CD4-positive, alpha-beta T cell (primary cell): ENCODE measurements at regions not wholly inside any gene's neighbourhood (a gene's known extent, or its start where the extent isn't known, plus 50 kb on each side); places are given as distances from the start of the nearest gene placed in this dataset.

ENCODE experiments used
- ATAC-seq: fragments of 200-7000 bp; cut with Tn5 transposase; one replicate; pipeline ENCODE4 v1.10.0; 2022; ENCODE audit warnings: mild to moderate bottlenecking; ENCODE audit not compliant: poor library complexity
- CTCF ChIA-PET: fragments of 350-600 bp; sonication (Branson Sonifier 250); formaldehyde crosslinking; loops from one replicate; lab custom pipeline; 2021; ENCODE audit warnings: antibody characterized with exemption, inconsistent platforms; lab: Charles Lee
- POLR2A ChIA-PET: fragments of 350-600 bp; sonication (Branson Sonifier 250); formaldehyde crosslinking; loops from one replicate; lab custom pipeline; 2021; ENCODE audit warnings: antibody characterized with exemption, inconsistent platforms; lab: Charles Lee
- DNase-seq, 14 experiments: peaks; one replicate each; pipeline ENCODE4 v3.0.0-alpha.2; 2013 to 2020; ENCODE audit warnings: mixed read lengths in 2 of 14
- H3K27ac ChIP-seq, 2 donors: one replicate each; pipeline versions ENCODE4 v1.5.1 to v1.7.0; 2013; ENCODE audit warnings: low read length in 2 of 2, low read depth in 1 of 2, mild to moderate bottlenecking in 1 of 2
- H3K27me3 ChIP-seq, 2 experiments: 1 replicate in 1 of 2; 2 replicates in 1 of 2; pipeline versions ENCODE4 v1.6.1 to v1.7.0; 2013; ENCODE audit warnings: low read length in 2 of 2, control low read depth in 1 of 2, mild to moderate bottlenecking in 1 of 2, moderate library complexity in 1 of 2; ENCODE audit not compliant: insufficient read depth in 2 of 2, control insufficient read depth in 1 of 2
- H3K36me3 ChIP-seq: one replicate; pipeline ENCODE4 v1.6.1; 2013; ENCODE audit warnings: low read length, control low read depth; ENCODE audit not compliant: insufficient read depth
- H3K4me1 ChIP-seq: one replicate; pipeline ENCODE4 v1.6.1; 2013; ENCODE audit warnings: low read length, control low read depth; ENCODE audit not compliant: insufficient read depth
- H3K4me3 ChIP-seq: one replicate; pipeline ENCODE4 v1.5.1; 2013; ENCODE audit warnings: mild to moderate bottlenecking, low read length, moderate library complexity
- H3K9me3 ChIP-seq, 2 experiments: 1 replicate in 1 of 2; 2 replicates in 1 of 2; pipeline versions ENCODE4 v1.6.1 to v1.7.0; 2013; ENCODE audit warnings: low read length in 2 of 2, mild to moderate bottlenecking in 2 of 2, control low read depth in 1 of 2, moderate library complexity in 1 of 2; ENCODE audit not compliant: control insufficient read depth in 1 of 2, insufficient read depth in 1 of 2
- H3K27ac Mint-ChIP-seq: one replicate; pipeline ENCODE4 v1.8.0; 2020; ENCODE audit warnings: mixed read lengths
- H3K27me3 Mint-ChIP-seq: one replicate; pipeline ENCODE4 v1.8.0; 2021; ENCODE audit warnings: mixed read lengths
- H3K36me3 Mint-ChIP-seq: one replicate; pipeline ENCODE4 v1.8.0; 2021; ENCODE audit warnings: low read depth, mixed read lengths
- H3K4me1 Mint-ChIP-seq: one replicate; pipeline ENCODE4 v1.8.0; 2021; ENCODE audit warnings: low read depth, mixed read lengths
- H3K4me3 Mint-ChIP-seq: one replicate; pipeline ENCODE4 v1.8.0; 2020; ENCODE audit warnings: mild to moderate bottlenecking, mixed read lengths
- H3K9me3 Mint-ChIP-seq: one replicate; pipeline ENCODE4 v1.8.0; 2020; ENCODE audit warnings: mixed read lengths
- CTCF ChIP-seq: fragments of 200-600 bp; IDR thresholded peaks from one replicate; pipeline ENCODE4 v1.8.0; 2022; ENCODE audit warnings: antibody characterized with exemption, mild to moderate bottlenecking
- intact Hi-C, 2 experiments: fragments of 100-400 bp; cut with DNase I in 1 of 2; cut with micrococcal nuclease in 1 of 2; formaldehyde crosslinking; loops; one replicate each; pipeline versions ENCODE4 v1.15.1 to v1.9.0; 2023 to 2025; cut with DNase I, micrococcal nuclease

- Mint-ChIP-seq H3K9me3 (peaks cover 17% of the 10 kb centered on the region), H3K36me3 (no peaks in the 10 kb centered on the region)
These were observed 407.6 kb downstream of the COL12A1 start for GRCh38 chr6:74798302-74798701.

GRCh38 chr6:74785236-74785635, 420.6 kb downstream of the COL12A1 start:
- Mint-ChIP-seq H3K36me3 (no peaks in the 10 kb centered on the region), H3K9me3 (peaks cover 5% of the 10 kb centered on the region), H3K4me3 (no peak overlapping the region), H3K27ac (no peak overlapping the region), H3K27me3 (no peaks in the 10 kb centered on the region), H3K4me1 (no peaks in the 10 kb centered on the region)
- H3K36me3 ChIP-seq, result no peaks in the 10 kb centered on the region
- DNase-seq, result no peak
- no peak overlapping the region for H3K27ac ChIP-seq
- intact Hi-C loops, result no loop called here
- no peaks in the 10 kb centered on the region for H3K4me1 ChIP-seq
- CTCF ChIA-PET, result no interaction called here
- peaks cover 0 to 4% of the 10 kb centered on the region in 2 experiments for H3K9me3 ChIP-seq
- no peak overlapping the region for H3K4me3 ChIP-seq
- ATAC-seq, result no peak
- no peak for TF ChIP-seq CTCF
- POLR2A ChIA-PET, result no interaction called here
- H3K27me3 ChIP-seq, result no peaks in the 10 kb centered on the region

More at GRCh38 chr6:74798302-74798701, 407.6 kb downstream of the COL12A1 start:
- POLR2A ChIA-PET, result no interaction called here
- CTCF ChIA-PET, result no interaction called here
- ATAC-seq, result no peak
- no peak overlapping the region for H3K27ac Mint-ChIP-seq
- H3K27me3 Mint-ChIP-seq, result no peaks in the 10 kb centered on the region
- no peaks in the 10 kb centered on the region for H3K4me1 Mint-ChIP-seq
- no peak for DNase-seq
- H3K36me3 ChIP-seq, result no peaks in the 10 kb centered on the region
- no peaks in the 10 kb centered on the region for H3K27me3 ChIP-seq
- H3K9me3 ChIP-seq, result peaks cover 0 to 13% of the 10 kb centered on the region in 2 experiments
- H3K4me3 ChIP-seq, result no peak overlapping the region
- TF ChIP-seq CTCF, result no peak
- H3K4me1 ChIP-seq, result no peaks in the 10 kb centered on the region
- no peak overlapping the region for H3K4me3 Mint-ChIP-seq
- H3K27ac ChIP-seq, result no peak overlapping the region
- intact Hi-C loops, result no loop called here

GRCh38 chr6:74782346-74782745, 423.5 kb downstream of the COL12A1 start:
- Mint-ChIP-seq H3K27me3 (no peaks in the 10 kb centered on the region), H3K9me3 (peaks cover 5% of the 10 kb centered on the region), H3K36me3 (no peaks in the 10 kb centered on the region), H3K27ac (no peak overlapping the region), H3K4me1 (no peaks in the 10 kb centered on the region), H3K4me3 (no peak overlapping the region)
- CTCF ChIA-PET, result no interaction called here
- H3K4me3 ChIP-seq, result no peak overlapping the region
- POLR2A ChIA-PET, result no interaction called here
- peaks cover 0 to 4% of the 10 kb centered on the region in 2 experiments for H3K9me3 ChIP-seq
- no peaks in the 10 kb centered on the region for H3K27me3 ChIP-seq
- H3K36me3 ChIP-seq, result no peaks in the 10 kb centered on the region
- TF ChIP-seq CTCF, result no peak
- H3K4me1 ChIP-seq, result no peaks in the 10 kb centered on the region
- intact Hi-C loops, result no loop called here
- no peak for ATAC-seq
- H3K27ac ChIP-seq, result no peak overlapping the region
- DNase-seq, result no peak
